PC-3 (cell line): ENCODE measurements at regions not wholly inside any gene's neighbourhood (a gene's known extent, or its start where the extent isn't known, plus 50 kb on each side); places are given as distances from the start of the nearest gene placed in this dataset.
"Not testable (repeated sequence)": the region's sequence is repeated elsewhere in the genome, so short reads cannot be mapped to it uniquely, and the experiment has no call there.

Experiments used
- ATAC-seq: fragments of 200-7000 bp; cut with Tn5 transposase; 2 replicates; pipeline ENCODE4 v1.9.1; 2020; ENCODE audit warnings: mild to moderate bottlenecking, moderate library complexity
- BruUV-seq: library from RNA; stranded (reverse); fragments of 400-500 nt; replicated peaks from 2 replicates; lab custom pipeline; 2021; lab: Mats Ljungman, UMichigan
- CTCF ChIA-PET: fragments of 300-600 bp; sonication (Branson Sonifier 250); formaldehyde crosslinking; loops from one replicate; lab custom pipeline; 2022; ENCODE audit warnings: antibody characterized with exemption; lab: Charles Lee
- POLR2A ChIA-PET: fragments of 300-600 bp; sonication (Branson Sonifier 250); formaldehyde crosslinking; loops from one replicate; lab custom pipeline; 2022; ENCODE audit warnings: antibody characterized with exemption; ENCODE audit not compliant: unreplicated experiment; lab: Charles Lee
- DNase-seq: peaks from one replicate; pipeline ENCODE4 v3.0.0-alpha.2; 2015
- H2AFZ ChIP-seq: fragments of 300-600 bp; sonication (generic); 2 replicates; pipeline ENCODE4 v1.6.0; 2016; ENCODE audit warnings: antibody characterized with exemption, low read length
- H3F3A ChIP-seq: fragments of 300-600 bp; sonication (generic); one replicate; pipeline ENCODE4 v1.6.0; 2017; ENCODE audit warnings: antibody characterized with exemption, low read length, control low read depth, mild to moderate bottlenecking; ENCODE audit not compliant: unreplicated experiment
- H3K27ac ChIP-seq: fragments of 300-600 bp; sonication (generic); 2 replicates; pipeline ENCODE4 v1.5.1; 2016; ENCODE audit warnings: mild to moderate bottlenecking, low read length
- H3K27me3 ChIP-seq: fragments of 300-600 bp; sonication (generic); 2 replicates; pipeline ENCODE4 v1.6.1; 2016; ENCODE audit warnings: low read length, mixed read lengths
- H3K36me3 ChIP-seq: fragments of 300-600 bp; sonication (generic); 2 replicates; pipeline ENCODE4 v1.6.1; 2016; ENCODE audit warnings: low read depth, mixed run types, low read length, mixed read lengths
- H3K4me1 ChIP-seq: fragments of 300-600 bp; sonication (generic); 2 replicates; pipeline ENCODE4 v1.5.1; 2016; ENCODE audit warnings: low read length; ENCODE audit not compliant: insufficient read depth
- H3K4me2 ChIP-seq: fragments of 300-600 bp; sonication (generic); 2 replicates; pipeline ENCODE4 v1.6.0; 2016; ENCODE audit warnings: low read length
- H3K4me3 ChIP-seq: fragments of 300-600 bp; sonication (generic); 2 replicates; pipeline ENCODE4 v1.5.1; 2016; ENCODE audit warnings: mild to moderate bottlenecking, low read length, mixed read lengths
- H3K79me2 ChIP-seq: fragments of 300-600 bp; sonication (generic); 2 replicates; pipeline ENCODE4 v1.6.1; 2017; ENCODE audit warnings: low read length, mixed read lengths
- H3K9ac ChIP-seq: fragments of 300-600 bp; sonication (generic); 2 replicates; pipeline ENCODE4 v1.6.0; 2016; ENCODE audit warnings: mild to moderate bottlenecking, low read length
- H3K9me2 ChIP-seq: fragments of 300-600 bp; sonication (generic); replicated peaks from 2 replicates; pipeline ENCODE4 v1.6.1; 2016; ENCODE audit warnings: mixed run types, low read length, mixed read lengths
- H3K9me3 ChIP-seq: fragments of 300-600 bp; sonication (generic); 2 replicates; pipeline ENCODE4 v1.6.1; 2016; ENCODE audit warnings: low read length, mixed read lengths
- H4K20me1 ChIP-seq: fragments of 300-600 bp; sonication (generic); 2 replicates; pipeline ENCODE4 v1.6.1; 2016; ENCODE audit warnings: low read length, mixed read lengths
- EZH2 ChIP-seq: fragments of 300-600 bp; sonication (generic); IDR thresholded peaks from one replicate; pipeline ENCODE4 v1.6.1; 2017; ENCODE audit warnings: antibody characterized with exemption, mild to moderate bottlenecking, low read length; ENCODE audit not compliant: unreplicated experiment
- EZH2phosphoT487 ChIP-seq: fragments of 300-600 bp; sonication (generic); IDR thresholded peaks from 2 replicates; pipeline ENCODE4 v1.6.1; 2018; ENCODE audit warnings: mild to moderate bottlenecking, antibody characterized with exemption, low read length, borderline replicate concordance
- intact Hi-C: fragments of 100-400 bp; cut with micrococcal nuclease; formaldehyde crosslinking; loops from 2 replicates; pipeline ENCODE4 v1.9.0; 2023
- TF ChIP-seq, protein P1 (sequence below): fragments of 300-600 bp; sonication (generic); conservative IDR thresholded peaks from 2 replicates; pipeline ENCODE4 v1.5.1; 2017; ENCODE audit warnings: antibody characterized with exemption, low read depth, mild to moderate bottlenecking, low read length

DNA sequence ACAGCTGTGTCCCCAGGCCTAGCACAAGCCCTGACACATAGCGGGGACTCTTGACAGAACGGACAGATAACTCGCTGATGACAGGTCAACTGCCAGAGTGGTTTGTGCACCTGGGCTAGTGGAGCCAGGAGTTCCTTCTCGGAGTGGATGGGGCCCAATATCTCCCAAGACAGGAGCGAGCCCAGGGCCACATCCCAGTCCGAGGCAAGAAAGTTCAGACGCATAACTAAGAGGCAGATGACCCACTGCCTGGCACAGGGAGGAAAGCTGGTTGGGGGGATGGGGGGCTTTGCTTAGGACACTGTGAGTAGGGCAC is 69.6 kb upstream of the ZNF479 start:
- Histone ChIP-seq H3K9me3 (no peaks in the 10 kb centered on the region), H3K27ac (no peak overlapping the region), H3F3A (no peaks in the 10 kb centered on the region), H2AFZ (no peak overlapping the region), H3K36me3 (no peaks in the 10 kb centered on the region), H4K20me1 (no peaks in the 10 kb centered on the region), H3K9me2 (no peaks in the 10 kb centered on the region), H3K4me2 (no peak overlapping the region), H3K9ac (no peak overlapping the region), H3K27me3 (no peaks in the 10 kb centered on the region), H3K4me3 (no peak overlapping the region), H3K79me2 (no peaks in the 10 kb centered on the region), H3K4me1 (no peaks in the 10 kb centered on the region)
- no peak for DNase-seq
- TF ChIP-seq, protein P1, sequence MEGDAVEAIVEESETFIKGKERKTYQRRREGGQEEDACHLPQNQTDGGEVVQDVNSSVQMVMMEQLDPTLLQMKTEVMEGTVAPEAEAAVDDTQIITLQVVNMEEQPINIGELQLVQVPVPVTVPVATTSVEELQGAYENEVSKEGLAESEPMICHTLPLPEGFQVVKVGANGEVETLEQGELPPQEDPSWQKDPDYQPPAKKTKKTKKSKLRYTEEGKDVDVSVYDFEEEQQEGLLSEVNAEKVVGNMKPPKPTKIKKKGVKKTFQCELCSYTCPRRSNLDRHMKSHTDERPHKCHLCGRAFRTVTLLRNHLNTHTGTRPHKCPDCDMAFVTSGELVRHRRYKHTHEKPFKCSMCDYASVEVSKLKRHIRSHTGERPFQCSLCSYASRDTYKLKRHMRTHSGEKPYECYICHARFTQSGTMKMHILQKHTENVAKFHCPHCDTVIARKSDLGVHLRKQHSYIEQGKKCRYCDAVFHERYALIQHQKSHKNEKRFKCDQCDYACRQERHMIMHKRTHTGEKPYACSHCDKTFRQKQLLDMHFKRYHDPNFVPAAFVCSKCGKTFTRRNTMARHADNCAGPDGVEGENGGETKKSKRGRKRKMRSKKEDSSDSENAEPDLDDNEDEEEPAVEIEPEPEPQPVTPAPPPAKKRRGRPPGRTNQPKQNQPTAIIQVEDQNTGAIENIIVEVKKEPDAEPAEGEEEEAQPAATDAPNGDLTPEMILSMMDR, result no peak
- no peak for TF ChIP-seq EZH2
- POLR2A ChIA-PET, result no interaction called here
- ATAC-seq, result no peak
- intact Hi-C loops, result no loop called here
- CTCF ChIA-PET, result no interaction called here
- no TSS peak for BruUV-seq

DNA sequence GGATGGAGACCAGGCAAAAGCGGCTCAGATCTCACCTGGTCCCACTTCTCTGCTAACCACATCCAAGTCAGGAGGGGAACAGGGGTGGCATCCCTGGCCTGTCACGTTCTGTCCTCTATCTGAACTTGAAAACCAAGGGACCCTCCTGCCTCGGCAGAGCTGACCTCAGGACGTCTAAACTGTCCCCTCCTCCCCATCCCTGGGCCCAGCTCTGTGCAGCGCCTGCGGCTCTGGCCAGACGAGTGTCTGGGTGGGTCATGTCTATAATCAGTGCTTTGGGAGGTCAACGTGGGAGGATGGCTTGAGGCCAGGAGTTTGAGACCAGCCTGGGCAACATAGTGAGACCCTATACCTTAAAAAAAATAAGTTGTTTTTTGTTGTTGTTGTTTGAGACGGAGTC is 70.0 kb upstream of the ZNF479 start:
- no peak overlapping the region for H3K4me2 ChIP-seq
- H2AFZ ChIP-seq, result no peak overlapping the region
- TF ChIP-seq, protein P1, result no peak
- no peak for TF ChIP-seq EZH2phosphoT487
- no peak overlapping the region for H3K27ac ChIP-seq
- H3K4me3 ChIP-seq, result no peak overlapping the region
- intact Hi-C loops, result no loop called here
- H3K4me1 ChIP-seq, result no peaks in the 10 kb centered on the region
- no peaks in the 10 kb centered on the region for H3F3A ChIP-seq
- H3K9me2 ChIP-seq, result no peaks in the 10 kb centered on the region
- no peak overlapping the region for H3K9ac ChIP-seq
- ATAC-seq, result no peak
- DNase-seq, result no peak
- CTCF ChIA-PET, result no interaction called here
- no peaks in the 10 kb centered on the region for H4K20me1 ChIP-seq
- no TSS peak for BruUV-seq
- POLR2A ChIA-PET, result no interaction called here
- no peaks in the 10 kb centered on the region for H3K27me3 ChIP-seq
- no peaks in the 10 kb centered on the region for H3K36me3 ChIP-seq
- H3K9me3 ChIP-seq, result no peaks in the 10 kb centered on the region
- no peaks in the 10 kb centered on the region for H3K79me2 ChIP-seq

DNA sequence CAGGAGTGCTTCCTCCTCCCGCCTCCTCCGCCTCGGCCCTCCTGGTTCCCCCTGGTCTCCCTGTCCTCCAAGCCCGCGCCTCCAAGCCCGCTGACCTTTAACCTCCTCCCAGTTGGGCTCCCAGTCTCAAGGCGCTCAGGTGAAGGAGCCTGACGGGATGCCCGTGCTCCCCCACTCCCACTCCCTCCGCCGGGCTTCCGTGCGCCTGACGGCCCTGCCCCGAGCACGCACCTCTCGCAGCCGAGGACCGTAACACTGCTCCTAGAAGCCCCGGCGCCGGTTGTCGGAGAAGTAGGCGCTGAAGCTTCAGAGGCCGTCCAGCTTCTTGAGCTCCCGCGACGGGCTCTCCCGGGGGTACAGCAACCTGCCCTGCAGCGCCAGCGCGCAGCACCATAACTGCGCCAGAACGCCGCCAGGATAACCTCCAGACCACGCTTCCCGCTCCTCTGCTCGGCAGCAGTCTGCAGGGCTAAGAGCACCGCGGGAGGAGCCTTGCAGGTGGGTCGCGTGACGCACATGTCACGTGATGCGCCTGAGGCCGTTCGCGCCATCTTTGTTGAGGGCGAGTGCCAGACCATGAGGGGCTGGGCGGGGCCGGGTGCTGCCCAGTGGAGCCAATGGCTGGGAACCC is 71.0 kb upstream of the ZNF479 start:
- intact Hi-C loops, result no loop called here
- H3K79me2 ChIP-seq, result no peaks in the 10 kb centered on the region
- no TSS peak for BruUV-seq
- no peaks in the 10 kb centered on the region for H3K27me3 ChIP-seq
- H3K27ac ChIP-seq, result no peak overlapping the region
- no peak overlapping the region for H2AFZ ChIP-seq
- no peak overlapping the region for H3K4me2 ChIP-seq
- H3K4me1 ChIP-seq, result no peaks in the 10 kb centered on the region
- no peaks in the 10 kb centered on the region for H3F3A ChIP-seq
- ChIA-PET CTCF (no interaction called here), POLR2A (no interaction called here)
- no peak overlapping the region for H3K4me3 ChIP-seq
- no peak for ATAC-seq
- no peaks in the 10 kb centered on the region for H3K9me3 ChIP-seq
- H3K9ac ChIP-seq, result no peak overlapping the region
- TF ChIP-seq EZH2, result no peak
- H3K36me3 ChIP-seq, result no peaks in the 10 kb centered on the region
- no peaks in the 10 kb centered on the region for H4K20me1 ChIP-seq
- no peaks in the 10 kb centered on the region for H3K9me2 ChIP-seq
- no peak for DNase-seq

DNA sequence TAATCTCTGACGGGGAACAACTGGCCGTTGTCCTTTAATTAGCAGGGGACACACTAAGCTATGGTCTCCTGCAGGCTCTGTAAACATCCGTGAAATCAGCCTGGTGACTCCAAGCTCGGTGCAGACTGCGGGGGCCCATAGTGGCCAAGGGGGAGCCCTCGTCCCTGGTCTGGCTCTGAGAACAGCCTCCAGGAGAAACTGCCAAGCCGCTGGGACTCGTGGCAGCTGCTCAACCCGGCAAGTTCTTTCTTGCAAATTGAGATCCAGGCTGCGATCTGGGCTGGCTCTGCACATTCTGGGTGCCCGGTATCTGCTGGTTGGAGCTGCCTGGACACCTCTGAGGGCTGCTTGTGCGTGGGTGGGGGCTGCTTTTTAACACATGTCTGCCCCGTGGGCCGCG is 71.6 kb upstream of the ZNF479 start:
- ATAC-seq, H4K20me1 ChIP-seq, H3K79me2 ChIP-seq, H3F3A ChIP-seq, H3K4me1 ChIP-seq, DNase-seq, H3K4me2 ChIP-seq, CTCF ChIA-PET, H3K4me3 ChIP-seq, intact Hi-C loops, BruUV-seq, H2AFZ ChIP-seq, H3K27me3 ChIP-seq, H3K27ac ChIP-seq, H3K36me3 ChIP-seq, H3K9me2 ChIP-seq, H3K9me3 ChIP-seq, H3K9ac ChIP-seq, POLR2A ChIA-PET: not testable (repeated sequence)
